OCI-LY7 (cell line): ENCODE measurements at regions not wholly inside any gene's neighbourhood (a gene's known extent, or its start where the extent isn't known, plus 50 kb on each side); places are given as distances from the start of the nearest gene placed in this dataset.

Source experiments
- BruUV-seq: library from RNA; stranded (reverse); fragments of 400-500 nt; replicated peaks from 2 replicates; lab custom pipeline; 2021; lab: Mats Ljungman, UMichigan
- CTCF ChIA-PET: fragments of 300-600 bp; sonication (Branson Sonifier 250); formaldehyde crosslinking; loops from one replicate; lab custom pipeline; 2022; ENCODE audit warnings: antibody characterized with exemption; ENCODE audit not compliant: unreplicated experiment; lab: Charles Lee
- POLR2A ChIA-PET: fragments of 300-600 bp; sonication (Branson Sonifier 250); formaldehyde crosslinking; loops from one replicate; lab custom pipeline; 2022; ENCODE audit warnings: antibody characterized with exemption; lab: Charles Lee
- DNase-seq: peaks from one replicate; pipeline ENCODE4 v3.0.0-alpha.2; 2015; ENCODE audit warnings: low spot score
- H2AFZ ChIP-seq: fragments of 200-600 bp; sonication (generic), shearing (Covaris generic); 2 replicates; pipeline ENCODE4 v1.6.1; 2014; ENCODE audit warnings: mild to moderate bottlenecking, antibody characterized with exemption, low read length, moderate library complexity
- H3K27ac ChIP-seq: fragments of 200-600 bp; sonication (generic); 2 replicates; pipeline ENCODE4 v1.5.1; 2014; ENCODE audit warnings: mixed run types, low read depth, mild to moderate bottlenecking, moderate library complexity, low read length, inconsistent platforms; ENCODE audit not compliant: poor library complexity, severe bottlenecking
- H3K36me3 ChIP-seq: fragments of 200-600 bp; sonication (generic); 2 replicates; pipeline ENCODE4 v1.6.1; 2014; ENCODE audit warnings: mild to moderate bottlenecking, antibody characterized with exemption, low read length, moderate library complexity, mixed read lengths; ENCODE audit not compliant: insufficient read depth
- H3K4me1 ChIP-seq: fragments of 200-600 bp; sonication (generic); 2 replicates; pipeline ENCODE4 v1.5.1; 2014; ENCODE audit warnings: mild to moderate bottlenecking, low read length; ENCODE audit not compliant: insufficient read depth, poor library complexity, severe bottlenecking
- H3K4me2 ChIP-seq: fragments of 200-600 bp; sonication (generic); 2 replicates; pipeline ENCODE4 v1.6.1; 2014; ENCODE audit warnings: mild to moderate bottlenecking, low read length
- H3K4me3 ChIP-seq: fragments of 200-600 bp; sonication (generic); 2 replicates; pipeline ENCODE4 v1.5.1; 2014; ENCODE audit warnings: mild to moderate bottlenecking, low read depth, low read length; ENCODE audit not compliant: poor library complexity, severe bottlenecking
- H3K79me2 ChIP-seq: fragments of 200-600 bp; sonication (generic); 2 replicates; pipeline ENCODE4 v1.6.1; 2016; ENCODE audit warnings: low read depth, mild to moderate bottlenecking, low read length, moderate library complexity, mixed read lengths; ENCODE audit not compliant: insufficient read depth
- H3K9me2 ChIP-seq: fragments of 200-600 bp; sonication (generic); 2 replicates; pipeline ENCODE4 v1.6.1; 2016; ENCODE audit warnings: mild to moderate bottlenecking, low read length, mixed read lengths; ENCODE audit not compliant: insufficient read depth
- H3K9me3 ChIP-seq: fragments of 200-600 bp; sonication (generic); 2 replicates; pipeline ENCODE4 v1.6.1; 2014; ENCODE audit warnings: mild to moderate bottlenecking, mixed run types, low read length, mixed read lengths
- H4K20me1 ChIP-seq: fragments of 200-600 bp; sonication (generic); 2 replicates; pipeline ENCODE4 v1.6.1; 2014; ENCODE audit warnings: mild to moderate bottlenecking, antibody characterized with exemption, low read length, moderate library complexity, mixed read lengths; ENCODE audit not compliant: insufficient read depth
- CTCF ChIP-seq: fragments of 200-600 bp; sonication (generic); conservative IDR thresholded peaks from 2 replicates; pipeline ENCODE4 v1.5.1; 2014; ENCODE audit warnings: mild to moderate bottlenecking, antibody characterized with exemption, low read length, moderate library complexity, mixed read lengths
- EZH2phosphoT487 ChIP-seq: fragments of 200-600 bp; sonication (generic); IDR thresholded peaks from 2 replicates; pipeline ENCODE4 v1.6.1; 2018; ENCODE audit warnings: low read depth, borderline replicate concordance, mild to moderate bottlenecking, mixed run types, antibody characterized with exemption, low read length, moderate library complexity, mixed read lengths
- intact Hi-C: fragments of 100-400 bp; cut with micrococcal nuclease; formaldehyde crosslinking; loops from one replicate; pipeline ENCODE4 v1.10.0; 2022; ENCODE audit not compliant: unreplicated experiment

GRCh38 chr2:47235132-47235531 is 58.8 kb upstream of the CALM2 start:
- Histone ChIP-seq H3K9me2 (no peaks in the 10 kb centered on the region), H2AFZ (no peak overlapping the region), H3K36me3 (no peaks in the 10 kb centered on the region), H3K27ac (no peak overlapping the region), H3K4me1 (no peaks in the 10 kb centered on the region), H3K4me2 (no peak overlapping the region), H3K9me3 (no peaks in the 10 kb centered on the region), H3K79me2 (no peaks in the 10 kb centered on the region), H4K20me1 (no peaks in the 10 kb centered on the region), H3K4me3 (no peak overlapping the region)
- ChIA-PET POLR2A (no interaction called here), CTCF (no interaction called here)
- BruUV-seq, result no TSS peak
- intact Hi-C loops, result no loop called here
- TF ChIP-seq EZH2phosphoT487 (no peak), CTCF (no peak)
- DNase-seq, result no peak

- Histone ChIP-seq H3K9me3 (no peaks in the 10 kb centered on the region), H2AFZ (no peak overlapping the region), H3K4me3 (no peak overlapping the region), H3K79me2 (no peaks in the 10 kb centered on the region), H3K36me3 (no peaks in the 10 kb centered on the region), H4K20me1 (no peaks in the 10 kb centered on the region), H3K4me1 (no peaks in the 10 kb centered on the region), H3K27ac (no peak overlapping the region), H3K9me2 (no peaks in the 10 kb centered on the region), H3K4me2 (no peak overlapping the region)
- BruUV-seq, result no TSS peak
- POLR2A ChIA-PET, result no interaction called here
- CTCF ChIA-PET, result no interaction called here
- no peak for DNase-seq
- no peak for TF ChIP-seq EZH2phosphoT487
- no peak for TF ChIP-seq CTCF
- intact Hi-C loops, result no loop called here
These were observed 58.1 kb upstream of the CALM2 start for GRCh38 chr2:47234456-47234855.

- no peak overlapping the region for H3K27ac ChIP-seq
- H3K36me3 ChIP-seq, result no peaks in the 10 kb centered on the region
- no peak overlapping the region for H3K4me2 ChIP-seq
- no peaks in the 10 kb centered on the region for H3K4me1 ChIP-seq
- no peak overlapping the region for H3K4me3 ChIP-seq
- no peaks in the 10 kb centered on the region for H3K9me3 ChIP-seq
- intact Hi-C loops, result no loop called here
- TF ChIP-seq CTCF (no peak), EZH2phosphoT487 (no peak)
- H3K9me2 ChIP-seq, result no peaks in the 10 kb centered on the region
- H2AFZ ChIP-seq, result no peak overlapping the region
- CTCF ChIA-PET, result no interaction called here
- no peaks in the 10 kb centered on the region for H3K79me2 ChIP-seq
- no peak for DNase-seq
- POLR2A ChIA-PET, result no interaction called here
- no TSS peak for BruUV-seq
- no peaks in the 10 kb centered on the region for H4K20me1 ChIP-seq
These were observed 56.6 kb upstream of the CALM2 start for GRCh38 chr2:47232738-47233415.
